ENCODE measurements at regions not wholly inside any gene's neighbourhood (a gene's known extent, or its start where the extent isn't known, plus 50 kb on each side); places are given as distances from the start of the nearest gene placed in this dataset.

DNA sequence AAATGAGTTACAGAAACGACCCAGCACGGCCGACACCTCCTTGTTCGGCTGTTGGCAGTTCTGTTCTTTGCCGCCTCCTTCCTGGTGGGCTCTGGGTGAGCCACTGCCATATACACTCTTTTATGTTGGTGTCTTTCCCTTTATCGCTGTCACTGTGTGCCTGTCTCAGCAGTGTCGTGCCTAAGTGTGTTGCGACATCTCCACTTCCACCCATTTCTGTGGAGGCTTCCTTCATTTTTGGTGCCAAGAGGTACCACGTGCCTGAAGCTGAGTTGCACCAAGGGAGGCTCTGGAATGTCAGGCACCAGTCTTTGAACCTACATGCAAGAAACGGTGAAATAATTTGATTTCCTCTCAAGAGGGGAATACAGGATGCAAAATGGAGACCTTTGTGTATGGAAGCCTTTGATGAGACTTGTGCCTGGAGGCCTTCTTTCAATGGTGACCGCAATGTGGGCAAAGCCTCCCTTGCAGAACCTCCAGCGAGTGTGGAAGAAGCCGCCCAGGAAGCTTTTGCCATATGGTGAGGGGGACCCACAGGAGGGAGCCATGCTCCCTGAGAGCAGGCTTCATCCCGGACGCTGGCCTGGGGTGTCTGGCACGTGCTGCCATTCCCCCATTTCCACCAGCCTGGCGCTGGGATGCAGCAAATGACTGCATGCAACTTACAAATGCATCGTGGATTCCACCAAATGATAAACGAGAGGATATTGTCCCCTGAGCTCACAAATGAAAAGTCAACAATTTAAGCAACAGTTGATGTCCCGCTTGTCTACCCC, 136.2 kb downstream of the TEX29 start:
- TF ChIP-seq, protein P1, sequence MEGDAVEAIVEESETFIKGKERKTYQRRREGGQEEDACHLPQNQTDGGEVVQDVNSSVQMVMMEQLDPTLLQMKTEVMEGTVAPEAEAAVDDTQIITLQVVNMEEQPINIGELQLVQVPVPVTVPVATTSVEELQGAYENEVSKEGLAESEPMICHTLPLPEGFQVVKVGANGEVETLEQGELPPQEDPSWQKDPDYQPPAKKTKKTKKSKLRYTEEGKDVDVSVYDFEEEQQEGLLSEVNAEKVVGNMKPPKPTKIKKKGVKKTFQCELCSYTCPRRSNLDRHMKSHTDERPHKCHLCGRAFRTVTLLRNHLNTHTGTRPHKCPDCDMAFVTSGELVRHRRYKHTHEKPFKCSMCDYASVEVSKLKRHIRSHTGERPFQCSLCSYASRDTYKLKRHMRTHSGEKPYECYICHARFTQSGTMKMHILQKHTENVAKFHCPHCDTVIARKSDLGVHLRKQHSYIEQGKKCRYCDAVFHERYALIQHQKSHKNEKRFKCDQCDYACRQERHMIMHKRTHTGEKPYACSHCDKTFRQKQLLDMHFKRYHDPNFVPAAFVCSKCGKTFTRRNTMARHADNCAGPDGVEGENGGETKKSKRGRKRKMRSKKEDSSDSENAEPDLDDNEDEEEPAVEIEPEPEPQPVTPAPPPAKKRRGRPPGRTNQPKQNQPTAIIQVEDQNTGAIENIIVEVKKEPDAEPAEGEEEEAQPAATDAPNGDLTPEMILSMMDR (IDR thresholded peaks at IDR 0.05; ENCODE audit: poor library complexity, severe bottlenecking): no peak
- TF ChIP-seq EZH2 (IDR thresholded peaks at IDR 0.05; ENCODE audit: borderline replicate concordance, insufficient read depth, low read length, poor library complexity, severe bottlenecking) (no peak), REST (IDR thresholded peaks at IDR 0.05; ENCODE audit: borderline replicate concordance) (no peak)
